WI38 (cell line): ENCODE measurements at regions not wholly inside any gene's neighbourhood (a gene's known extent, or its start where the extent isn't known, plus 50 kb on each side); places are given as distances from the start of the nearest gene placed in this dataset.
A peak's percentile ranks its signal among the peaks of the same experiment; 100 is the strongest.

Experiments used
- H3K4me3 ChIP-seq: 2 replicates; pipeline ENCODE4 v1.5.1; 2011; ENCODE audit warnings: low read depth, mild to moderate bottlenecking, control low read depth, low read length
- TF ChIP-seq, protein P1 (sequence below): IDR thresholded peaks from 2 replicates; pipeline ENCODE4 v1.5.1; 2012; ENCODE audit warnings: low read depth, mild to moderate bottlenecking, control low read depth, low read length

DNA sequence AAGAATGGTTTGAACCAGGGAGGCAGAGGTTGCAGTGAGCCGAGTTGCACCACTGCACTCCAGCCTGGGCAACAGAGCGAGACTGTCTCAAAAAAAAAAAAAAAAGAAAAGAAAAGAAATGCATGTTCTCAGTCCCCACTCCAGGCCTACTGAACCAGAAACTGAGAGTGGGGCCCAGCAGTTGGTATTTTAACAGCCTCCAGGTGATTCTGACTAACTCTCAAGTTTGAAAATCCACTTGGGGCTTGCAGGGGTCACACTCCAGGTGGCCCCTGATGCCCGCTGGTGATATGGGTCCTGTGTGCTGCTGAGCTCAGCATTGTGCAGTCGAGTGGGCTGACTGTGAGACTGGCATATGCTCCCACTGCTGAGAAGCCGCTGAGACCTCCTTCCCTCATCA lies 133.7 kb upstream of the C2CD4B start:
- TF ChIP-seq, protein P1, sequence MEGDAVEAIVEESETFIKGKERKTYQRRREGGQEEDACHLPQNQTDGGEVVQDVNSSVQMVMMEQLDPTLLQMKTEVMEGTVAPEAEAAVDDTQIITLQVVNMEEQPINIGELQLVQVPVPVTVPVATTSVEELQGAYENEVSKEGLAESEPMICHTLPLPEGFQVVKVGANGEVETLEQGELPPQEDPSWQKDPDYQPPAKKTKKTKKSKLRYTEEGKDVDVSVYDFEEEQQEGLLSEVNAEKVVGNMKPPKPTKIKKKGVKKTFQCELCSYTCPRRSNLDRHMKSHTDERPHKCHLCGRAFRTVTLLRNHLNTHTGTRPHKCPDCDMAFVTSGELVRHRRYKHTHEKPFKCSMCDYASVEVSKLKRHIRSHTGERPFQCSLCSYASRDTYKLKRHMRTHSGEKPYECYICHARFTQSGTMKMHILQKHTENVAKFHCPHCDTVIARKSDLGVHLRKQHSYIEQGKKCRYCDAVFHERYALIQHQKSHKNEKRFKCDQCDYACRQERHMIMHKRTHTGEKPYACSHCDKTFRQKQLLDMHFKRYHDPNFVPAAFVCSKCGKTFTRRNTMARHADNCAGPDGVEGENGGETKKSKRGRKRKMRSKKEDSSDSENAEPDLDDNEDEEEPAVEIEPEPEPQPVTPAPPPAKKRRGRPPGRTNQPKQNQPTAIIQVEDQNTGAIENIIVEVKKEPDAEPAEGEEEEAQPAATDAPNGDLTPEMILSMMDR: no peak
- no peak overlapping the region for H3K4me3 ChIP-seq

DNA sequence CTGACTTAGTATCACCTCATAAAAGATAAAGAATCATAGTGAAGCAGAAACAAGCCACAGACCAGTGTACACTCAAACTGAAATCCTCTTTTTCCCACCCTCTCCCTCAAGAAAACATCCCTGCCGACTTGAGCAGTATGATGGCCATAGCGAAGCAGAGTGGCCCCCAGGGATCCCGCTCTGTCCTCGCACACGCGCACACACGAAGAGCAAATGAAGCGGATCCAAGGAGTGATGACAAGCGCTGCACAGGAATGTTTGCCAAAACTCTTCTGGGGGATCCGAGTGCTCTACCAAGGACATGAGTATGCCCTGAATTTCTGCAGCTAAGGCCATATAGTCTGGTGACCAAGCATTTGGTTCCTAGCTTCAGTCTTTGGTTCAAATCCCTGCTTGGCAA lies 134.5 kb upstream of the C2CD4B start:
- TF ChIP-seq, protein P1: no peak
- H3K4me3 ChIP-seq: no peak overlapping the region

DNA sequence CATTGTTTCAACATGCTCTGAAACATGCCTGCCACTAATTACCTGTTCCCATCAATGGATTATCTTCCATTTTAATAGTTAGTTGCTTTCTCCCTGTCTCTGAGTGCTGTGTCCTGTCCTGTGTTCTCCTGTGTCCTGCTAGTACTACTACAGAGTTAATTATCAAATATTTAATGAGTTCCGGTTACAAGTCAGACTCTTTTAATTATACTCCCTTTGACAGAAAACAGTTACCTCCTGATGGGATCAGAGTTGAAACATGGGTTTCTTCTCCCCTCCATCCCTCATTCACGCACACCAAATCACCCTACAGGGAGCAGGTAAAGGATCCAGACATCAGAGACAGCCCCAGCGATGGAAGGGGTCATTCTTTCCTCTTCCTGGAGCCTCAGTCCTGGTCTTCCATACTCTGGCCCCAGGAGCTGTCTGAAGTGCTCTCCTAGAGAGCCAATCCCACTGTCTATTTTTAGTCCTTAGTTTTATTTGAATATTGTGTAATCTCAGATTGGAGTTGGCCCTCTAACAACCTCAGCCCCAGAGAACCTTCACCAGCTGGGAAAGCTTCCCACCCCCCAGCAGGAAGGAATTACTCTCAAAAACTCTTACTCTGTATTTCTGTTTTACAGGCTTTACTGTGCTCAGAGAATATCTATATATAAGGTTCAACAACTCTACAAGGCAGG lies 137.0 kb upstream of the C2CD4B start:
- H3K4me3 ChIP-seq: no peak overlapping the region
- TF ChIP-seq, protein P1: no peak

DNA sequence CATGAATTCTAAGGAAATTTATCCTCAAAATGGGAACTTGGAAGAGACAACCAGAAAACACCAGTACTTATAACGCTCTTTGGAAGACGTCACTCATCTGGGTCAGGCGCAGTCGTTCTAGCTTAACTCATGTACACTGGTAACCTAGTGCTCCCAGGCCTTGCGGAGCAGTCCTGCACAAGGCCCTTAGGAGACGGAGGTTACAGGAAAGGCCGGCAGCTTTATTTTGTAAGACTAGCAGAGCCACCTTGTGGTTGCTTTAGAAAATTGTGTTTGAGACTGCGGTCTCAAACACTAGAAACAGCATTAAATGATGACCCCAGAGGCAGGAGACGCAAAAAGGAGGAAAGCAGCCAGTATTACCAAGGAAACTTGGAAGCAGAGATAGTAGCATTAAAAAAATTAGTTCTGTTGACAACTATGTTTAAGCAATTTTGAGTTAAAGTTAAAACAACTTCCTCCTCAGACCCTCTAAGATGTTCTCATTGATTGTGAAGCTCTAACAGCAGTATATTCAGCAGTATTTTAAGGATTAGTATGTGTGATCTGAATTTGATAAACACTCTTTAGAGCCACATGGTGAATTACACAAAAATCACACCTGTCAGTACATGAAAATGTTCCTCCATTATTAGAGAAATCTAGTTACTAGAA lies 141.9 kb upstream of the C2CD4B start:
- TF ChIP-seq, protein P1: peak; percentile 47; the same call in 1 of the 2 replicates
- no peak overlapping the region for H3K4me3 ChIP-seq

DNA sequence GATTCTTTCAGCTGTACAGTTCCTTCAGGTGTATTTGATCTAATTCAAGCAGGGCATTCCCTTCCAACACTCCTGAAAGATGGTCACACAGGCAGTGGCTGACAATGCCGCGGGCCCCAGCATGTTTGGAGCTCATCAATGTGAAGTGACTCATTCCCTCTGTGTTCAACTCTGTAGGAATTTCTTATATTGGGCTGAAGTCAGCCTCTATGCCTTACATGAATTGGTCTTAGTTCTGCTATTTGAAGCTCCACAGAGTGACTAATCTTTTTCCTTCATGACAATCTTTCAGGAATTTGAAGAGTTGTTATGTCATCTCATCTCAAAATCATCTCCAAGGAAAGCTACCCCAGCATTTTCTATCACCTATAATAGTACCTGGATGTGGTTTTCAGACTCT lies 142.5 kb upstream of the C2CD4B start:
- no peak overlapping the region for H3K4me3 ChIP-seq
- TF ChIP-seq, protein P1: no peak

DNA sequence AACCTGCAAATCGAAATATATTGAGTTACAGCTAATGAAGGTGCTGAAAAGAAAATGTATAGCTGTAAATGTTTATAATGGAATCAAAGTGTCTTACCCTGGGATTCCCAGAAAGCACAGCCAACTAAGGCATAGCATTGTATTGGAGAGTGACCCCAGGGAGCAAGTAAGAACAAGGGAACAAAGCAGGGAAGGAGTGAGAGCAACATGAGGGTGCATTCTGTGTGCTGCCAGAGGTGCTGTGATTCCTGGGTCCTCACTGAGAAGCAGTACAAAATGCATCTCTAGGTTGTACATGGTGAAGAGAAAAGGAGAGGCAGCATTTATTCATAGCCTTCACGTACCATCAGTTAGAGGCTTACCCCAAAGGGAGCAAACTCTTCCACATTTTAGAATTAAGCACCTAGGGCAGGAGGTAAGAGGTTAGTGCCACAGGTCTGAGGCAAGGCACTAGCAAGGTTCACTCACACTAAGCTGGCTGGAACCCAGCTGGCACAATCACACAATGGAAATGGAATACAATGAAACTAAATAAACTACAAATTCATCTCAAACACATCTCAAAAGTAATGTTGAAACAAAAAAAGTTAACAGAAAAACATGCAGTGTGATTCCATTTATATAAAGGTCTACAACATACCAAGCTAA lies 151.5 kb upstream of the C2CD4B start:
- TF ChIP-seq, protein P1: no peak
- no peak overlapping the region for H3K4me3 ChIP-seq

DNA sequence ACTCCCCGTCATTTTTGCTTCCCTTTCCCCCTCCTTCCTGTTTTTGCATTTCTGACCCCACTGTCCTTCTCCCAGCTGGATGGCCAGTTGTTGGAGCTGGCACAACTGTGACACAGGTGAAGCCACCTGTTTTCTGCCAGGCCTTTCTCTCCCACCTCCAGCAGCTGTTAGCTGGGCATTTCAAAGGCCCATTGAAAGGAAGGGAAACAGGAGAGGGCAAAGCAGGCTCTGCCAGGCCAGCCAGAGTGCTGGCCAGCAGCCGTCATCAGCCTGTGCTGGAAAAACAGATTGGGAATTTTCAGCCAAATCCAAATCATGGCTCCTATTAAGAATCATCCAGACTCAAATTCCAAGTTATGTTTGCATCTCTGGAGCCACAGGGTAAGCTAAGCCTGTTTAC lies 155.2 kb upstream of the C2CD4B start:
- no peak overlapping the region for H3K4me3 ChIP-seq
- TF ChIP-seq, protein P1: no peak
